ENCODE measurements at regions not wholly inside any gene's neighbourhood (a gene's known extent, or its start where the extent isn't known, plus 50 kb on each side); places are given as distances from the start of the nearest gene placed in this dataset.

- TF ChIP-seq, protein P1, sequence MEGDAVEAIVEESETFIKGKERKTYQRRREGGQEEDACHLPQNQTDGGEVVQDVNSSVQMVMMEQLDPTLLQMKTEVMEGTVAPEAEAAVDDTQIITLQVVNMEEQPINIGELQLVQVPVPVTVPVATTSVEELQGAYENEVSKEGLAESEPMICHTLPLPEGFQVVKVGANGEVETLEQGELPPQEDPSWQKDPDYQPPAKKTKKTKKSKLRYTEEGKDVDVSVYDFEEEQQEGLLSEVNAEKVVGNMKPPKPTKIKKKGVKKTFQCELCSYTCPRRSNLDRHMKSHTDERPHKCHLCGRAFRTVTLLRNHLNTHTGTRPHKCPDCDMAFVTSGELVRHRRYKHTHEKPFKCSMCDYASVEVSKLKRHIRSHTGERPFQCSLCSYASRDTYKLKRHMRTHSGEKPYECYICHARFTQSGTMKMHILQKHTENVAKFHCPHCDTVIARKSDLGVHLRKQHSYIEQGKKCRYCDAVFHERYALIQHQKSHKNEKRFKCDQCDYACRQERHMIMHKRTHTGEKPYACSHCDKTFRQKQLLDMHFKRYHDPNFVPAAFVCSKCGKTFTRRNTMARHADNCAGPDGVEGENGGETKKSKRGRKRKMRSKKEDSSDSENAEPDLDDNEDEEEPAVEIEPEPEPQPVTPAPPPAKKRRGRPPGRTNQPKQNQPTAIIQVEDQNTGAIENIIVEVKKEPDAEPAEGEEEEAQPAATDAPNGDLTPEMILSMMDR (IDR thresholded peaks at IDR 0.05; ENCODE audit: low read depth, low read length, poor library complexity, severe bottlenecking): no peak
- no peak for TF ChIP-seq EZH2phosphoT487 (IDR thresholded peaks at IDR 0.05; ENCODE audit: borderline replicate concordance, low read length)
These were observed 548.4 kb upstream of the JARID2 start for GRCh38 chr6:14697427-14697826.
